Stimulated activated CD4-positive, alpha-beta T cell treated with anti-CD3 and anti-CD28 coated beads, Interleukin-4, amount 100 ng/mL, for 4 hours (primary cell): ENCODE measurements at regions not wholly inside any gene's neighbourhood (a gene's known extent, or its start where the extent isn't known, plus 50 kb on each side); places are given as distances from the start of the nearest gene placed in this dataset.

Experiments used
- DNase-seq, 2 experiments: peaks; one replicate each; pipeline ENCODE4 v3.0.0-alpha.2; 2020

DNA sequence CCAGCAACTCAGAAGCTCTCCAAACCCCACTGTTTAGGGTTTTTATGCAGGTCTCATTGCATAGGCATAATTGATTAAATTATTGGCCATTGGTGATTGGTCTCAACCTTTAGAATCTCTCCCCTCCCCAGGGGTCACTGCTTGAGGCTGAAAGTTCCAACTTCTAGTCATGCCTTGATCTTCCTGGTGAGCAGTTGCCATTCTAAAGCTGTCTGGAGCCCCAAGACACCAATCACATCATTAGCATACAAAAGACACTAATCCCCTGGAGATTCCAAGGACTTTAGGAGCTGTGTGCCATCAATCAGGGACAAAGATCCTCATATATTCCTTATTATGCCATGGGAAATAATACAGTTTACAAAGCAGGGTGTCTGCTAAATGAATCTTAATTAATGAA lies 863.4 kb upstream of the KLHL29 start:
- DNase-seq, result no peak

GRCh38 chr2:22525681-22526080 lies 859.3 kb upstream of the KLHL29 start:
- no peak for DNase-seq

- no peak for DNase-seq
Measured at GRCh38 chr2:22530131-22530530, 854.8 kb upstream of the KLHL29 start.

DNA sequence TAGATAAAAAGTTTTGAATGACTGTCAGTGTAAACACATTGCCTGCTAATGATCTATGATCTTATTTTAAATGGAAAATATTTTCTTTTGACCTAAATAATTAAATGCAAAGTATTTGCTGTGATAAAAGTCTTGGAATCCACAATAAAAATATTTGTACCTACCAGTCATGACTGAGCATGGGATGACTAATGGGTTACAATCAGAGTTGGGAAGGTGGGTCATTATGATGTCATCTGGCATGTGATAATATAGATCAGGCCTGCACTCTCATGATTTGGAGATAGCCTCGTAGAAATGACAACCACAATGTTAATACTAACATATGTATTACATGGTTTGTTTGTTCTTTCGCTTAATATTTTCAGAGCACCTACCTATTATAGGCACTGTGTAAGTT lies 848.8 kb upstream of the KLHL29 start:
- DNase-seq, result no peak

GRCh38 chr2:22554453-22554852 lies 830.5 kb upstream of the KLHL29 start:
- DNase-seq, result no peak

DNA sequence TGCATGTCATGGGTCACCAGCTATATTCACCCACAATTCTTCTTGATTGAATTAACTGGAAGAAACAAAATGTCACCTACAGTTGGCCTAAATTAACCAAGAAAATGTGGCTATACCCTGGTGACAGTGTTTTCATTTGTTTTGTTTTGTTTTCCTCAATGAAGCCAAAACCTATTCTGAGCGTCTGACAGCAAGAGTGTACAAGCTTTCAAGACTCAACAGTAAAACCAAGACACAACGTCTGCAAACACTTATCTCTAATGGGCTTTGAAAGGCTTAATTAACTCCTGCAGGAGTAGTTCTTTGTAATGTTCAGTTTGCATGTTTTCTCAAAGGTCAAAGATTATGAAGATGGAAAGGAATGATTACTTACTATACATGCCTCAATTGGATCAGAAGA lies 827.6 kb upstream of the KLHL29 start:
- no peak for DNase-seq

DNA sequence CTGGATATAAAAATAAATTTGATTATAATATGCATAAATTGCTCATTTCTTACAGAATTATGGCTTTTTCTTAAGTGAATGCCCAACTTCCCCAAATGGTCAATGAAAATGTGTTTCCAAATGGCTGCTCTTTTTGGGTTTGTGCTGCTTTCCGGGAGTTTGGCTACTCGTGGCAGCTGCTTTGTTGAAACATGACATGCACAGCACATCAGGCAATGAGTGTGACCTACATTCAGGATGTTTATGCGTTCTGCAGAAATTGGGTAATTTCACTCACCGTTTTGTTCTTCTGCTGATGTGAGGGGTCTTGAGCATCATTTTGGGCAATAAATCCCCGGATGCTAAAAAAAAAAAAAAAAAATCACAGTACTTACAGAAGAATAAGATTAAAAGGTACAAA lies 825.0 kb upstream of the KLHL29 start:
- DNase-seq, result no peak

DNA sequence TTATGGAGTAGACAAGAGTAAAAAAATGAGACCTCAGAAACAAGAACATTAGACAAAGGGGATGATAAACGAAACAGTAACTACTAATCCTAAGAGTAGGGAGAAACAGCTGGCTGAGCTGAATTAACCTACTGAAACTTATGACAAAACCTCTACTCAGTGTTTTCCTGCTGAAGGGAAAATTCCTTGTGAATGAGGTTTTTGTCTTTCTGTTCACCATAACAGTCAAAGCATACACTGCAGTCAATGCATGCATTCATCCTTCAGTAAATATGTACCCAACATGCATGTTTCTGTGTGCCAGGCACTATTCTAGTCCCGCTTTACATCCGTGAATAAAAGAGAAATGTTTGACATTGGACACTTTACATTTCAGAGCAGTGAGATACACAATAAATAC lies 805.6 kb upstream of the KLHL29 start:
- no peak for DNase-seq

DNA sequence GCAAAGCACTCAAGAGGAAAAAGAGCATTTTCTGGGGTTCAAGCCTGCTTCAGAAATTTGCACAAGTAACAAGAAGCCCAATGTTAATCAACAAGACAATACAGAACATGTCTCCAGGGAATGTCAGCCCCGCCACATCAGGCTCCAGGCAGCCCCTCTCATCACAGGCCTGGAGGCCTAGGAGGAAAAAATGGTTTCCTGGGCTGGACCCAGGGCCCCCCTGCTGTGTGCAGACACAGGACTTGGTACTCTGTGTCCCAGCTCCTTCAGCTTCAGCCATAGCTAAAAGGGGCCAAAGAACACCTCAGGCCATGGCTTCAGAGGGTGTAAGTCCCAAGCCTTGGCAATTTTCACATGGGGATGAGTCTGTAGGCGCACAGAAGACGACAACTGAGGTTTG lies 802.9 kb upstream of the KLHL29 start:
- no peak for DNase-seq

DNA sequence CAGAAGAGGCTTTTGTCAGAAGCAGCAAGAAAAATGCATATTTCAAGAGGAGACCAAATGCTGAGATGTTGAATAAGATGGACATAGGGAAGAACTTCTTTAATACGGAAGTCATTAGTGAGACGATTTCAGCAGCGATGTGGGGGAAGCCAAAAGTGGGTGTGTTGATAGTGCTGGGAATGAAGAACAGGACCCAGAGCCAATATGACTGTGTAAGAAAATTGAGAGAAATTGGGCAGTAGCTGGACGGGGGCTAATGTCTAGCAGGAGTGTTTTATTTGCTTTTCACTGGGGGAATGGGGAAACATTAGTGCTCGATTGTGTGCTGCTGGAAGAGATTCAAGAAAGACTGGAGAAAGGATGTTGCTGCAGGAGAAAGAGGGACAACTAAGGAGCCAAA lies 788.7 kb upstream of the KLHL29 start:
- DNase-seq, result no peak

- no peak for DNase-seq
Measured at GRCh38 chr2:22600156-22600555, 784.8 kb upstream of the KLHL29 start.

DNA sequence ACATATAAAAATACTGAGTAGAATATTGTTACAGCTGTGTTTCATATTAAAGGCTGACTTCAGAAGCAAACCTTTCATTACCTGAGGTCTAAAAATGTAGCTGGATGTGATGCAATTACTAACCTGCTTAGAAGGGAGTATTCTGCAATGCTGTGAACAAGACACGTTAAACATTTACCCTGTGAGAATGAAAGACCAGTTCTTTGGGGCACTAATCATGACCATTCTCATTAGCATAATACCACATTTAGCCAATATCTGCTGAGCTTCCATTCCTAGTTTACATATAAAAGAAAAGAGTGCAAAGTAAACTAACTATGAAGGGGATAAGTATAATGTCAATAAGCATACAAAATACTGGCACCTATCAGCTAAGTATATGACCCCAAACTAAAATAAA lies 784.0 kb upstream of the KLHL29 start:
- DNase-seq, result no peak

GRCh38 chr2:22604136-22604535 lies 780.8 kb upstream of the KLHL29 start:
- no peak for DNase-seq

DNA sequence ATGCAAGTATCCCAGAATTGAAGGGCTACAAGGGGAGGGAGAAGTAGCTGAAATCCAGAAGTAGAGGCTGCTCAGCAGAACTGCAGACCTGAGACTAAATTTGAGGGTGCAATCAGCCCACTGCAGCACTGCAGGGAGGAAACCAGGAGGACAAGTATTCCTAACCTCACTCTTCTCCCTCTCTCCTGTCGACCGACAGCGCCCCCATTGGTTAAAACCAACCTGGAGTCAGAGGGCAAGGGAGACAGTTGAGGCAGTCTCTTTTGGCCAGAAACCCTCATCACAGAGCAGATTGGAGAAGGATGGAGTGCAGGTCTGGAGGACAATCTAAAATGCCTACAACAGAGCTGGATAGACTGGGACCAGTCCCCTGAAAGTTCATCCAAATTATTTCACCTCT lies 768.9 kb upstream of the KLHL29 start:
- DNase-seq, result no peak

DNA sequence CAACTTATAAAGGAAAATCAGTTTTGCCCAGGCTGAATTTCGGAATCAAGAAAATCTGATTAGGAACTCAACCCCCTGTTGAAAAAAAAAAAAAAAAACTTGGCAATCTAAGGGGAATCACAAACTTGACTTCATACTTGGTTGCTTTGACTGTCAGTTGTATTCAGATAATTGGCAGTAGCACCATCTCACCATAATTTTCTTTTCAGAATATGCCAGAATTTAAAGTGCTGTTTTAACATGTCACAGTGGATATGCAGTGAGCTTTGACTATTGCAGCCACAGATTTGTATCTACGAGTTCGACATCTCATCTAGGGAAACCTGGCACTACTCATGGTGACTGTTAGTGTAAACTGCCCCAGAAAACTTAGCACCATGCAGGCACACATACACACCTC lies 761.4 kb upstream of the KLHL29 start:
- DNase-seq, result no peak

DNA sequence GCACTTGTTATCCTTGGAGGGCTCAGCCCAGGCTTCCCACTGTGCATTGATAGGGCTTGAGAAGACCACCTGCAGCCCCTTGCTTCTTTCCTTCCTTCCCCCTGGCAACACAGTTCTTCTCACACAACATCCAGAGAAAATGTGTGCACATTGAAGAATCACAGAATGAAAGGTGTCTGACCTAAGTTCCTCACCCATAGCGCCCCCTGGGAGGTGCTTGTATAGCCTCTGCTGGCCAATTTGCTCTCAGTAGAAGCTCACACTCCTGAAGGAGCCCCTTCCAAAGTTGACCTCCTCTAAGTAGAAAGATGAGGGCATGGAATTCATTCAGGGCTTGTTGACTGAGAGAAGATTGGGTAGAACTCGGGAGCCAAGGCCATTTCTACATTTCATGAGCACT lies 758.4 kb upstream of the KLHL29 start:
- no peak for DNase-seq

GRCh38 chr2:22628221-22628620 lies 756.8 kb upstream of the KLHL29 start:
- no peak for DNase-seq

DNA sequence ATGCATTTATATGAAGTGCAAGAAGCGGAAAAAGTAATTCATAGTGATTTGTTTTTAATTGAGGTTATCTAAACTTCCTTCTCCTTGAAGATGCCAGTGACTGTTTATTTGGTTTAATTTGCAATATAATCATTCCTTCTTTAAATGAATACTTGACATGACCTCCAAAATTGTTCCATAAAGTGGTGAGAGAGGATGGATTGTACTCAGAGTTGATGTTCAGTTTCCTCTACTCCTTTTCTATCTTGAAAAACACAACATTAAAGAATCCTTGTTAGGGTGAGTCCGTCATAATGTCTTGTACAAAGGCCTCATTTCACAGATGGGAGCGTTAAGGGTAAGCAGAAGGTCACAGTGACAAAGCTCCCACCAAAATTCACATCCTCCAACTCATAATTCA lies 756.1 kb upstream of the KLHL29 start:
- no peak for DNase-seq

DNA sequence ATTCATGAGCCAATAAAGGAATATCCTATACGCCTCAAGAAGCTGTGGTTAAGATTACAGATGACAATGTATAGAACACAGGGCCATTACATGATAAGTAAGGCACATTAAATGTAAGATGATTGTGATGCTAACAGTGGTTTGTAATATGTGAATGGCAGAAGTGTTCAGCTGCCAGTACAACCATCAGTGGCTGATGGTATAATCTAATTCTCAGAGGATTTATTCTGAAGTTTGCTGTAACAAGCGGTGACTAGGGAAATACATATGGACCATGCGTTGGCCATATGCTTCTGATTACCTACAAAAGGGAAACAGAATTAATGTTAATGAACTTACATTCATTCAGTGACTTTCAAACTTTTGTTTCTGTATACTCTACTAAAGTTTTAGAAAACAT lies 750.8 kb upstream of the KLHL29 start:
- DNase-seq, result no peak

DNA sequence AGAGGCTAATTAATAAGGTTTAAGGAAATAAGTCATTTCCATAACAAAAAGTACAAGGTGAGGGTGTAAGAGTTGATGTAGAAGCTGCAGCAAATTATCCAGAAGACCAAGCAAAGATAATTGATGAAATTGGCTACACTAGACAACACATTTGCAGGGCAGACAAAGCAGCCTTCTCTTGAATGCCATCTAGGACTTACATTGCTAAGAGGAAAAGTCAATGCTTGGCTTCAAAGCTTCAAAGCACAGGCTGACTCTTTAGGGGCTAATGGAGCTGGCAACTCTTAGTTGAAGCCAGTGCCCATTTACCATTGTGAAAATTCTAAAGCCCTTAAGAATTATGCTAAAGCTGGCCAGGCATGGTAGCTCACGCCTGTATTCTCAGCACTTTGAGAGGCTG lies 728.6 kb upstream of the KLHL29 start:
- no peak for DNase-seq

DNA sequence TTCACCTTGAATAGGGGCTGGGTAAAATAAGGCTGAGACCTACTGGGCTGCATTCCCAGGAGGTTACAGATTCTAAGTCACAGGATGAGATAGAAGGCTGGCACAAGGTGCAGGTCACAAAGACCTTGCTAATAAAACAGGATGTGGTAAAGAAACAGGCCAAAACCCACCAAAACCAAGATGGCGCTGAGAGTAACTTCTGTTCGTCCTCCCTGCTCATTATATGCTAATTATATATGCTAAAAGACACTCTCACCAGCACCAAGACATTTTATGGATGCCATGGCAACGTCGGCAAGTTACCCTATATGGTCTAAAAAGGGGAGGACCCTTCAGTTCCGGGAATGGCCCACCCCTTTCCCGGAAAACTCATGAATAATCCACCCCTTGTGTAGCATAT lies 711.5 kb upstream of the KLHL29 start:
- no peak for DNase-seq

- no peak for DNase-seq
Measured at GRCh38 chr2:22683914-22684313, 701.1 kb upstream of the KLHL29 start.

DNA sequence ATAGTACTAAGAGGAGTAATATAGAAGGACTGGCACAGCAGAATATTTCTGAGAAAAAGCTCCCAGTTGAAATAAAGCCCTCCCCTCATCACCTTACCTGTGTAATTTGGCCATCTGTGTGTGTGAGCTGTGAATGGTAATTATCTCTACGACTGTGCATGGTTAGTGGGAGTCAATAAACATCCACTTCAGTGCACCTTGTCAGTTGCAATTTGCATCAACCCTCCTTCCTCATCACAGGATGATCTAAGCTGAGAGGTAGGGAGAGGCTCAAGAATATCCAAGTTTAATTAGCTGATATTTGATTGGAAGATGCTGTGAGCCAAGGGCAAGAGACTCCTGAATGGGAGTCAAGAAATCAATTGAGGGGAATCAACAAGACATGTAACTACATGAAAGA lies 694.9 kb upstream of the KLHL29 start:
- no peak for DNase-seq

DNA sequence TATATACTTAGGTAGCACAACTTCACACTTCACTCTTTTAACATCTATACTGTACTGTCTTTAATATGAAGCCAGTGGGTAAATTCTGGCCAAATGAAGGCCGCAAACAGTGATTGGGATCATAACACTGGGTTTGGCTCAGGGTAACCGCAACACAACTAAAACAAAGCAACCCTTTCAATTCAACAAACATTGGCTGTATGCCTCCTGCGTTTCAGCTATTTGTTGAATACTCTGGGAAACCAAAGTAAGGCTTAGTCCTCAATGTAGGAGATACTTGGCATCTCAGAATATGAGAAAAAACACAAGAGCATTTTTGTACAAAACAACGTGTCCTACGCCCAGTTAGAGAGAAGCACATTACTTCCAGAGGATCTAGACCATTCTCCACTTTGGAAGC lies 693.3 kb upstream of the KLHL29 start:
- no peak for DNase-seq

DNA sequence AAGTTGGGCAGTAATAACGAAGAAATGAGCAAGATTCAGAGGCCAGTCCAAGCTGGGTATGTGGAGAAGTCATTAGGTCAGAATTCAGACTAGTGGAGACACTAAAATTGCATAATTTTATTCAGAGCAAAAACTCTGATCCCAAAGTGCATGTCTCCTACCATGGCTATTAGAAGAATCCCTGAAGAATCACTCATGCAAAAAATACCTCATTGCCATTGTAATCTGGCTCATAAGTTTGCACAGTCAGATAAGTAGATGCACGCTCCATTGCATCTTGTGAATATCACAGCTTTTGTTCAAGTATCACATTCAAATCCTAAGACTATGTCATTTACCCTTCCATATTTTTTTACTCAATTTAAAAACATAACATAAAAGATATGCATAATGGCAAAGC lies 692.2 kb upstream of the KLHL29 start:
- DNase-seq, result no peak

- DNase-seq, result no peak
Measured at GRCh38 chr2:22694300-22694699, 690.7 kb upstream of the KLHL29 start.
